ENCODE measurements at regions not wholly inside any gene's neighbourhood (a gene's known extent, or its start where the extent isn't known, plus 50 kb on each side); places are given as distances from the start of the nearest gene placed in this dataset.

- Histone ChIP-seq H3K4me3 (replicated peaks in 1 of 3; ENCODE audit: insufficient read depth in 1 of 3, low read depth in 1 of 3, low read length in 3 of 3) (no peak overlapping the region), H3K4me2 (ENCODE audit: insufficient read depth, low read length) (no peak overlapping the region), H3K27ac (ENCODE audit: insufficient read depth, low read depth, low read length) (no peak overlapping the region), H3K9me3 (replicated peaks; ENCODE audit: control insufficient read depth, insufficient read depth, low read length) (no peaks in the 10 kb centered on the region), H4K20me1 (replicated peaks; ENCODE audit: control insufficient read depth, extremely low read depth, insufficient read depth, low read length) (no peaks in the 10 kb centered on the region), H2AFZ (ENCODE audit: low read depth, low read length) (no peak overlapping the region), H3K4me1 (ENCODE audit: control insufficient read depth, extremely low read depth, insufficient read depth, low read length) (no peaks in the 10 kb centered on the region), H3K9ac (replicated peaks; ENCODE audit: extremely low read depth, insufficient read depth, low read length) (no peak overlapping the region), H3K9me1 (replicated peaks; ENCODE audit: control insufficient read depth, extremely low read depth, insufficient read depth, low read length) (no peaks in the 10 kb centered on the region), H3K79me2 (ENCODE audit: control insufficient read depth, insufficient read depth, low read length) (no peaks in the 10 kb centered on the region), H3K36me3 (ENCODE audit: control insufficient read depth in 2 of 2, extremely low read depth in 1 of 2, insufficient read depth in 2 of 2, low read length in 2 of 2) (no peaks in the 10 kb centered on the region), H3K27me3 (ENCODE audit: control insufficient read depth in 2 of 2, insufficient read depth in 2 of 2, low read length in 2 of 2) (no peaks in the 10 kb centered on the region)
- ChIA-PET CTCF (no interaction called here), POLR2A (no interaction called here)
- dilution Hi-C loops (cut with MboI; ENCODE audit: extremely low pct_ligation_motif_present, low sequenced_read_pairs) (no loop called here), intact Hi-C loops (cut with micrococcal nuclease) (no loop called here)
- no peak for FAIRE-seq
- TF ChIP-seq POLR2AphosphoS5 (IDR thresholded peaks at IDR 0.05; ENCODE audit: insufficient read depth, low read depth, low read length) = no peak
- TF ChIP-seq FOS (IDR thresholded peaks at IDR 0.05; ENCODE audit: borderline replicate concordance, insufficient read depth, low read length) = no peak
- TF ChIP-seq JUN (IDR thresholded peaks at IDR 0.05; ENCODE audit: borderline replicate concordance, insufficient read depth, insufficient read length, low read depth) = no peak
- TF ChIP-seq POLR2A (IDR thresholded peaks at IDR 0.05; ENCODE audit: low read depth, low read length) = no peak
- no peak for TF ChIP-seq MYC (IDR thresholded peaks at IDR 0.05; ENCODE audit: low read depth, low read length)
- TF ChIP-seq EZH2 (IDR thresholded peaks at IDR 0.05; ENCODE audit: borderline replicate concordance, low read depth, low read length, severe bottlenecking) = no peak
- TF ChIP-seq, protein P1, sequence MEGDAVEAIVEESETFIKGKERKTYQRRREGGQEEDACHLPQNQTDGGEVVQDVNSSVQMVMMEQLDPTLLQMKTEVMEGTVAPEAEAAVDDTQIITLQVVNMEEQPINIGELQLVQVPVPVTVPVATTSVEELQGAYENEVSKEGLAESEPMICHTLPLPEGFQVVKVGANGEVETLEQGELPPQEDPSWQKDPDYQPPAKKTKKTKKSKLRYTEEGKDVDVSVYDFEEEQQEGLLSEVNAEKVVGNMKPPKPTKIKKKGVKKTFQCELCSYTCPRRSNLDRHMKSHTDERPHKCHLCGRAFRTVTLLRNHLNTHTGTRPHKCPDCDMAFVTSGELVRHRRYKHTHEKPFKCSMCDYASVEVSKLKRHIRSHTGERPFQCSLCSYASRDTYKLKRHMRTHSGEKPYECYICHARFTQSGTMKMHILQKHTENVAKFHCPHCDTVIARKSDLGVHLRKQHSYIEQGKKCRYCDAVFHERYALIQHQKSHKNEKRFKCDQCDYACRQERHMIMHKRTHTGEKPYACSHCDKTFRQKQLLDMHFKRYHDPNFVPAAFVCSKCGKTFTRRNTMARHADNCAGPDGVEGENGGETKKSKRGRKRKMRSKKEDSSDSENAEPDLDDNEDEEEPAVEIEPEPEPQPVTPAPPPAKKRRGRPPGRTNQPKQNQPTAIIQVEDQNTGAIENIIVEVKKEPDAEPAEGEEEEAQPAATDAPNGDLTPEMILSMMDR (IDR thresholded peaks at IDR 0.05; ENCODE audit: extremely low read depth in 1 of 2, insufficient read depth in 1 of 2, low read depth in 1 of 2, low read length in 2 of 2) = no peak
- TF ChIP-seq, protein P2, sequence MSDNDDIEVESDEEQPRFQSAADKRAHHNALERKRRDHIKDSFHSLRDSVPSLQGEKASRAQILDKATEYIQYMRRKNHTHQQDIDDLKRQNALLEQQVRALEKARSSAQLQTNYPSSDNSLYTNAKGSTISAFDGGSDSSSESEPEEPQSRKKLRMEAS (IDR thresholded peaks at IDR 0.05; ENCODE audit: insufficient read depth, insufficient read length) = no peak
- TF ChIP-seq GATA2 (IDR thresholded peaks at IDR 0.05; ENCODE audit: insufficient read depth, insufficient read length, low read depth, low read length) = no peak
- BruUV-seq (replicated peaks) = no TSS peak
- no peak for DNase-seq (ENCODE audit: low read depth, low spot score)
Measured at GRCh38 chr2:149724091-149724490, 136.5 kb upstream of the MMADHC start.
